GM21526 (cell line): ENCODE measurements at regions not wholly inside any gene's neighbourhood (a gene's known extent, or its start where the extent isn't known, plus 50 kb on each side); places are given as distances from the start of the nearest gene placed in this dataset.

ENCODE experiments used
- ATAC-seq: cut with Tn5 transposase; IDR thresholded peaks from one replicate; pipeline ENCODE4 v1.9.1; 2021; ENCODE audit warnings: moderate library complexity; ENCODE audit not compliant: unreplicated experiment, low FRiP score

GRCh38 chr5:60387051-60387440 lies 312.9 kb downstream of the DEPDC1B start:
- ATAC-seq: no peak

- no peak for ATAC-seq
Measured at GRCh38 chr5:60386436-60387050, 313.4 kb downstream of the DEPDC1B start.

DNA sequence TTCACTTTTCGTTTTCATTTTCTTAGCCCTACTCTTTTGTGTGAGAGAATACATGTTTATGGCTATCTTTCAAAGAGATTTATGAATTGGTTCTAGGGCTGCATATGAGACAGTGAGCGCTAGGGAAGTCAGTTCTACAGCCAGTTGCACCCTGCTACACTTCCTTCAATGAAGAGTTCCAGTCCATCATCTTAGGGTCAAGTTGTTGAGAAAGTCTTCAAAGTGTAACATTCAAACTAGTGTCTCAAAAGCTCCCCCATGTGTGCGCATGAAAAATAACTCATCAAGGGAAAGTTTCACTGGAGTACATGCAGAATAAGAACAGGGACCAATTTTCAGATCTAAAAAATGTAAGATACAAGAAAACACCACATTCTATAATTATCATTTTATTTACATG lies 317.2 kb downstream of the DEPDC1B start:
- no peak for ATAC-seq

GRCh38 chr5:60379907-60380306 lies 320.1 kb downstream of the DEPDC1B start:
- no peak for ATAC-seq

DNA sequence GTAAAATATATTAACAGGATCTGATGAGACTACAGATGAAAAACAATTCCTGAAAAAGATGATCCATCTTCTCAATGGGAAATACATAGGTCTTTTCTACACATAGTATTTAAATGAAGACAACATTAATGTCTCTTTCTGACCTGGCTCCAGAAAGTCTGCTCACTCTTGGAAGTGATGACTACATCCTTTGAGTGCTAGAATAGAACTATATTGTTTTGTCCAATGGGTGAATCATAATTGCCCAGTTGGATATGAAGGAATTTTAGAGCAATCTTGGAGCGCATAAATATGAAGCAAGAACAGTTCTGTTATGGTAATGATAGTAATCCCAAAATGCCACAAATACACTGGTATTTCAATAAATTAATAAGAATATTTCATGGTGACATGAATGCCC lies 322.1 kb downstream of the DEPDC1B start:
- ATAC-seq: no peak

DNA sequence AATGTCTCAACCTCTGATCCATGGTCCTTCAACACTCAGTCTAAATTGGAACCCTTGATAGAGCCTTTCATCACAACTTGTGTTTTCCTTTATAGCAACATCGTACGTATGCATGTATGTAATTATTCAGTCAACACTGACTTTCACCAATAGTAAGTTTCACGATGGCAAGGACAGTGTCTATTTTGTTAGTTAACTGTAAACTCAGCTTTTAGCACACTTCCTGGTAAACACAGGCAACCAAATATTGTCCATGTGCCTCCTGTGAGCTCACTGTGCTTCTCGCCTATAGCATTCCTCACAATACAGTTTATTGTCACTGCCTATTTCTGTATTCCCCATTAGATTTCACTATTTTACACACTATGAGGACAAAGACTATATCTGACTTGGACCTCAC lies 323.1 kb downstream of the DEPDC1B start:
- no peak for ATAC-seq

- ATAC-seq: no peak
Measured at GRCh38 chr5:60374409-60374808, 325.6 kb downstream of the DEPDC1B start.

GRCh38 chr5:60372786-60373185 lies 327.2 kb downstream of the DEPDC1B start:
- ATAC-seq: no peak

DNA sequence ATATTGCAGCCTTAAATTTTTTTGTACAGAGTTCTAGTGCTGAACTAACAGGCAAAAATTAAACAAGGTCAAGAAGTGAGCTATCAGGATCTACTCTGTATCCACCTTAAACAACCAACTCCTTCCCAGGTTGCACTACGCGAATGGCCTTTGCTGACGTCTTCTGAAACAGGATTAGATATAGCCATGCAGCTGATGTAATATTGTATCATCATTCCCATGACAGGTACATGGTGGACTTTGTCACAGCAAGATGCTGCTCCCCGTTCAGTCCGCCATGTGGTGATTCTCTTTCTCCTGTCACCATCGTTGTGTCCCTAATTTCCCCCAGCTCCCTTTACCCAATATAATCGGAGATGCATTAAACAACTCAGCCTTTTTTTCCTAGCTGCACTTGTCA lies 328.9 kb downstream of the DEPDC1B start:
- no peak for ATAC-seq

DNA sequence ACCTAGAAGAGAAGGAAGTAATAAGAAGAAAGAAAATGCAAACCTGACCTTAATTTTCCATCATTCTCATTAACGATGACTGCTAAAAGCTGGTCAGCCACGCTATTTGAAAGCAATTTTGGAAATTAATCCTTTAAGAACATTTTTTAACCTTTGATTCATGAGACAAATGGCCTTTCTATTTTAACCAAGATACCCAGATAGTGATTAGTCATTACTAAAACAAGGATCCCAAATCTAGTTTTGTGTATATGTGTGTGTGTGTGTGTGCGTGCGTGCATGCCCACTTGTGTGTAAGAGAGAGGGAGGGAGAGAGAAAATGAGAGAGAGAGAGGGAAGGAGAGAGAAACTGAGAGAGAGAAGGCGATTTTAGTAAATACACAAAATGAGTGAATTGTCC lies 329.5 kb downstream of the DEPDC1B start:
- ATAC-seq: no peak

GRCh38 chr5:60369391-60369790 lies 330.6 kb downstream of the DEPDC1B start:
- no peak for ATAC-seq

GRCh38 chr5:60368100-60368499 lies 331.9 kb downstream of the DEPDC1B start:
- ATAC-seq: no peak

GRCh38 chr5:60366489-60366888 lies 333.5 kb downstream of the DEPDC1B start:
- ATAC-seq: no peak

- no peak for ATAC-seq
Measured at GRCh38 chr5:60365001-60365400, 335.0 kb downstream of the DEPDC1B start.

DNA sequence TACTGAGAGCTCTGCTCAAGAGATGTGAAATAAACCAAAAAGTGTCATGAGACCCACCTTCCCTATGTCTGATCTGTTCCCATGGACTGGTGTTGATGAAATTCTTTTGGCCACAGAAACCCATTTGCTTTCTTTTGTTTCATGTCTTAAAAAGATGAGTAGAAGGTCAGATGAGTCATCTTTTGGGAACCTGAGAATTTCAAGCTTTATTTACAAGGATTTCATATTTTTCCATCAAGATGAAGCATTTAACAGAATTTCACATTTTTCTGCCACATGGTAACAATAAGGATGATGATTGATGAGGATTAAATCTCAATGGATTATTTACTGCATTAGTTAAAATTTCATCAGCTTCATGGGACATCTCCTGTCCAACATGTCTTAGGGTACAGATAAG lies 337.8 kb downstream of the DEPDC1B start:
- ATAC-seq: no peak

GRCh38 chr5:60360355-60360754 lies 339.6 kb downstream of the DEPDC1B start:
- no peak for ATAC-seq

DNA sequence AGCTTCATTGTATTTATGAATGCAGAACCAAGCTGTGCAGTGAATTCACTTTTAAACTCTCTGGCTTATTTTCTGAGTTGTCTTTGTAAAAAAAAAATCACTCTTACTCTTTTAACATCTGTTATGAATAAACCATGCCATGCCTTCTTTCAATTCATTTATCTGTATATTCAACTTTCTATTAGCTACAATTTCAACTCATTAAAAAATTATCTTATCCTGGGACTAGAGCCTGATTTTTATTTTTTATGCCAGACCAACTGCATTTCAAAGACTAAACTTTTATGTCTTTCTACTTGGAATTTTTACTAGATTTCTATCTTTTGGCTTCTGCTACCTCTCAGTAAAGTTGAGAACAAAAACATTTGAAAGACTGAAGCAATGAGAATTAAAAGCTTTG lies 342.7 kb downstream of the DEPDC1B start:
- ATAC-seq: no peak

DNA sequence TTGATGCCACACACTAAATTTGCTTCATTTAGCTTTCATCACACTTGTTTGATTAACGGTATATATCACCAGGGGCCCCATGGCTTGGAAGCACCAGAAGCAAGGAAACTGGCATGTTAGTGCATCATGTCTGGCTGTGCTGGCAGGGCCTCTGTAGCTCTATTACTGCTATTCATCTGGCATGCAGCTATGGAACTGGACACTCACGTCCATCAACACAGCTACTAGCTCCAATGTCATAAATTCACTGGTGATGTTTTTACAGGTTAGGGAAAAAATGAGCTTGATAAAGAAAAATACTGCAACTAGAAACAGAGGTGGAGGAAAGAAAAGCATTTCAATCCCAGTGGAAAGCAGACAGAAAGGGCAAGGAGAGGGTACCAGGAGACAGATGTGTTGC lies 343.2 kb downstream of the DEPDC1B start:
- ATAC-seq: no peak

GRCh38 chr5:60355181-60355580 lies 344.8 kb downstream of the DEPDC1B start:
- ATAC-seq: no peak

GRCh38 chr5:60354311-60354710 lies 345.7 kb downstream of the DEPDC1B start:
- no peak for ATAC-seq

GRCh38 chr5:60352992-60353599 lies 346.9 kb downstream of the DEPDC1B start:
- no peak for ATAC-seq

- ATAC-seq: no peak
Measured at GRCh38 chr5:60350794-60351193, 349.2 kb downstream of the DEPDC1B start.
